ENCODE measurements at regions not wholly inside any gene's neighbourhood (a gene's known extent, or its start where the extent isn't known, plus 50 kb on each side); places are given as distances from the start of the nearest gene placed in this dataset.

DNA sequence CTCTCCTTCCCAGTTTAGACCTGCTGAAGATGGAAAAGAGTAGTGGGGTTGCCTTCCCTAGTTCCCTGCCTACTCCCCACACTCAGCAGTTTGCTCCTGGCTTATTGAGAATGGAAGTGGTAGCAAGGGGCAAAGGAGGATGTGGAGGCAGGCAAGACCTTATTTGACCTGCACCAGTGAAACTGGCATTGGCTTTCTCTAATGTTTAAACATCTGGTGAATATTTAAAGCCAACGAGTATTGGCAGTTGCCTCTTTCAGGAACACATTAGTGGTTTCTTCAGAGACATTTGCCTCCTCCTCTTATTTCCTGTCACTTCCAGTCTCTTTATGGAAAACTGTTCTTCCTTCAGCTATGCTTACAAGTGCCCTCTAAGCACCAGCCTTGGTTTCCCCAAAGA, 62.4 kb upstream of the VAV3 start:
- Histone ChIP-seq H3K27me3 (ENCODE audit: control insufficient read depth, insufficient read depth, low read length) (no peaks in the 10 kb centered on the region), H3K4me3 (ENCODE audit: low read depth, low read length) (no peak overlapping the region), H3K36me3 (ENCODE audit: control insufficient read depth, insufficient read depth, low read length) (no peaks in the 10 kb centered on the region)
- no peak for DNase-seq (ENCODE audit: low read depth)
- TF ChIP-seq, protein P1, sequence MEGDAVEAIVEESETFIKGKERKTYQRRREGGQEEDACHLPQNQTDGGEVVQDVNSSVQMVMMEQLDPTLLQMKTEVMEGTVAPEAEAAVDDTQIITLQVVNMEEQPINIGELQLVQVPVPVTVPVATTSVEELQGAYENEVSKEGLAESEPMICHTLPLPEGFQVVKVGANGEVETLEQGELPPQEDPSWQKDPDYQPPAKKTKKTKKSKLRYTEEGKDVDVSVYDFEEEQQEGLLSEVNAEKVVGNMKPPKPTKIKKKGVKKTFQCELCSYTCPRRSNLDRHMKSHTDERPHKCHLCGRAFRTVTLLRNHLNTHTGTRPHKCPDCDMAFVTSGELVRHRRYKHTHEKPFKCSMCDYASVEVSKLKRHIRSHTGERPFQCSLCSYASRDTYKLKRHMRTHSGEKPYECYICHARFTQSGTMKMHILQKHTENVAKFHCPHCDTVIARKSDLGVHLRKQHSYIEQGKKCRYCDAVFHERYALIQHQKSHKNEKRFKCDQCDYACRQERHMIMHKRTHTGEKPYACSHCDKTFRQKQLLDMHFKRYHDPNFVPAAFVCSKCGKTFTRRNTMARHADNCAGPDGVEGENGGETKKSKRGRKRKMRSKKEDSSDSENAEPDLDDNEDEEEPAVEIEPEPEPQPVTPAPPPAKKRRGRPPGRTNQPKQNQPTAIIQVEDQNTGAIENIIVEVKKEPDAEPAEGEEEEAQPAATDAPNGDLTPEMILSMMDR (IDR thresholded peaks at IDR 0.05; ENCODE audit: insufficient read depth, low read length, poor library complexity, severe bottlenecking): no peak

DNA sequence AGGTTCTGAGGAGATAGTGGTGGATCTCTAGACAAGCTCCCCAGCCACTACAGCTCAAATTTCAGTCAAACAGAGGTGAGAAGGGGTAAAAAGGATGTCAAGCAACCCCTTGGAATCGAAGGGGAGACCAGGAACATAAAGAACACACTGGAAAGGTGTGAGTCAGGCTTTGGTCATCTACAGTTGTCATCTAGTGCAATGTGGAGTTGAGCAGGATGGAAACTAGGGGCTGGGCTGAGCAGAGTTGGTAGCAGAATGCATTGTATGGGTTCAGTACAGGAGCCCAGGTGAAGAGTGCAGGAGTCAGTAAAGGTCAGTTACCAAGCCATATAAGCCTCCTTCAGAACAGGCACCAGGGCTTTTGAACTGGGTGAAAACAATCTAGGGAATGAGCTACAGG, 52.7 kb upstream of the VAV3 start:
- no peaks in the 10 kb centered on the region for H3K27me3 ChIP-seq (ENCODE audit: control insufficient read depth, insufficient read depth, low read length)
- TF ChIP-seq, protein P1 (IDR thresholded peaks at IDR 0.05; ENCODE audit: insufficient read depth, low read length, poor library complexity, severe bottlenecking): no peak
- H3K36me3 ChIP-seq (ENCODE audit: control insufficient read depth, insufficient read depth, low read length): no peaks in the 10 kb centered on the region
- no peak for DNase-seq (ENCODE audit: low read depth)
- H3K4me3 ChIP-seq (ENCODE audit: low read depth, low read length): no peak overlapping the region

DNA sequence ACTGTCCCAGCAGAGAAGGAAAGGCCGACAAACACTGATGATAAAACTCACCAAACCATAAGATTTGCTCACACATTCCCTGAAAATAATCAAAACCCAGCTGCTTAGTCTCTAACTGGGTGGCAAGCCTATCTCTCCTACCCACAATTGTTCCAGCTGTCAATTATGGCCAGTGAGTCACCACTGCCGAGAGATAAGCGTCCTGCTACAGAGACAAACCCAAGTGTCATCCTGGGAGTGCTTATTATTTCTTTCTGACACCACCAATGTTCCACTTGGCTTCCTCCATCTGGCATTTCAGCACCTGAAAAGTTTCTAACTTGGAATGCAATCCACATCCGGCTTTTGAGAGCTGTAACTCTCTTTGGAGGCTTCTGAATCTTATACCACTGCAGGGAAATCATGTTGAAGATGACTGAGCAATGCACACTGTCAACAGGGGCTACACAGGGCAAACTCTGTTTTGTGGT, 51.5 kb upstream of the VAV3 start:
- TF ChIP-seq, protein P1 (IDR thresholded peaks at IDR 0.05; ENCODE audit: insufficient read depth, low read length, poor library complexity, severe bottlenecking): no peak
- no peaks in the 10 kb centered on the region for H3K36me3 ChIP-seq (ENCODE audit: control insufficient read depth, insufficient read depth, low read length)
- H3K4me3 ChIP-seq (ENCODE audit: low read depth, low read length): no peak overlapping the region
- H3K27me3 ChIP-seq (ENCODE audit: control insufficient read depth, insufficient read depth, low read length): no peaks in the 10 kb centered on the region
- DNase-seq (ENCODE audit: low read depth): peak; percentile 94

All from kidney epithelial cell (primary cell).